HEK293 (cell line): ENCODE measurements at regions not wholly inside any gene's neighbourhood (a gene's known extent, or its start where the extent isn't known, plus 50 kb on each side); places are given as distances from the start of the nearest gene placed in this dataset.

ENCODE experiments used
- CTCF ChIA-PET: fragments of 350-600 bp; formaldehyde crosslinking; extraction: SDS; loops from one replicate; lab custom pipeline; 2021; ENCODE audit warnings: antibody characterized with exemption; lab: Yijun Ruan, JAX
- POLR2A ChIA-PET: fragments of 300-600 bp; formaldehyde crosslinking; extraction: SDS; loops from one replicate; lab custom pipeline; 2020; ENCODE audit warnings: antibody characterized with exemption, inconsistent platforms; lab: Yijun Ruan, JAX
- H3K27ac ChIP-seq: fragments of 200-500 bp; sonication (Bioruptor generic); 2 replicates; pipeline ENCODE4 v1.5.1; 2014; ENCODE audit warnings: low read depth, low read length, control low read depth, inconsistent platforms; ENCODE audit errors: extremely low read depth
- H3K36me3 ChIP-seq, 2 experiments: fragments of 200-500 bp in 1 of 2; sonication (Bioruptor generic) in 1 of 2; 1 replicate in 1 of 2; 2 replicates in 1 of 2; pipeline ENCODE4 v1.5.1; 2014 to 2017; ENCODE audit warnings: inconsistent platforms in 2 of 2, low read length in 2 of 2; ENCODE audit not compliant: control insufficient read depth in 2 of 2, insufficient read depth in 1 of 2
- H3K4me1 ChIP-seq: fragments of 200-500 bp; sonication (Bioruptor generic); 2 replicates; pipeline ENCODE4 v1.5.1; 2014; ENCODE audit warnings: mild to moderate bottlenecking, low read length, inconsistent platforms; ENCODE audit not compliant: control insufficient read depth, insufficient read depth
- H3K4me3 ChIP-seq: 2 replicates; pipeline ENCODE4 v1.5.1; 2011; ENCODE audit warnings: low read depth, mild to moderate bottlenecking, control low read depth, low read length, moderate library complexity
- H3K9me3 ChIP-seq: fragments of 200-500 bp; sonication (Bioruptor generic); 2 replicates; pipeline ENCODE4 v1.5.1; 2014; ENCODE audit warnings: low read depth, low read length, inconsistent platforms; ENCODE audit not compliant: control insufficient read depth, insufficient read depth
- ATF2 ChIP-seq: fragments of 450-650 bp; formaldehyde crosslinking; IDR thresholded peaks from 2 replicates; pipeline ENCODE4 v1.5.1; 2016; ENCODE audit warnings: missing biosample characterization, missing genetic modification characterization, low read depth
- BCL6B ChIP-seq: fragments of 450-650 bp; formaldehyde crosslinking; IDR thresholded peaks from 2 replicates; pipeline ENCODE4 v1.5.1; 2017; ENCODE audit warnings: missing biosample characterization, missing genetic modification characterization
- CTCF ChIP-seq: fragments of 450-650 bp; formaldehyde crosslinking; IDR thresholded peaks from 2 replicates; pipeline ENCODE4 v1.5.1; 2016; ENCODE audit warnings: missing biosample characterization, missing genetic modification characterization
- KLF17 ChIP-seq: fragments of 450-650 bp; formaldehyde crosslinking; IDR thresholded peaks from 2 replicates; pipeline ENCODE4 v1.5.1; 2016; ENCODE audit warnings: missing biosample characterization, missing genetic modification characterization
- SCRT2 ChIP-seq: fragments of 450-650 bp; formaldehyde crosslinking; IDR thresholded peaks from 2 replicates; pipeline ENCODE4 v1.5.1; 2016; ENCODE audit warnings: missing biosample characterization, missing genetic modification characterization
- ZBTB26 ChIP-seq: fragments of 450-650 bp; formaldehyde crosslinking; optimal IDR thresholded peaks from 2 replicates; pipeline ENCODE3; 2016; ENCODE audit warnings: missing biosample characterization, mild to moderate bottlenecking, missing genetic modification characterization
- ZBTB44 ChIP-seq: fragments of 450-650 bp; IDR thresholded peaks from 2 replicates; pipeline ENCODE4 v1.5.1; 2018; ENCODE audit warnings: missing biosample characterization, mild to moderate bottlenecking, missing genetic modification characterization
- ZEB2 ChIP-seq: fragments of 450-650 bp; formaldehyde crosslinking; IDR thresholded peaks from 2 replicates; pipeline ENCODE4 v1.5.1; 2016; ENCODE audit warnings: missing biosample characterization, missing genetic modification characterization
- ZFP37 ChIP-seq: fragments of 450-650 bp; formaldehyde crosslinking; IDR thresholded peaks from 2 replicates; pipeline ENCODE4 v1.5.1; 2016; ENCODE audit warnings: missing biosample characterization, missing genetic modification characterization
- ZNF114 ChIP-seq: fragments of 450-650 bp; formaldehyde crosslinking; IDR thresholded peaks from 2 replicates; pipeline ENCODE4 v1.5.0; 2017; ENCODE audit warnings: missing biosample characterization, missing genetic modification characterization
- ZNF121 ChIP-seq: fragments of 450-650 bp; formaldehyde crosslinking; IDR thresholded peaks from 2 replicates; pipeline ENCODE4 v1.5.1; 2016; ENCODE audit warnings: missing biosample characterization, missing genetic modification characterization
- ZNF23 ChIP-seq: fragments of 450-650 bp; formaldehyde crosslinking; IDR thresholded peaks from 2 replicates; pipeline ENCODE4 v1.5.1; 2016; ENCODE audit warnings: missing biosample characterization, missing genetic modification characterization, borderline replicate concordance
- ZNF366 ChIP-seq: fragments of 450-650 bp; formaldehyde crosslinking; conservative IDR thresholded peaks from 2 replicates; pipeline ENCODE4 v1.5.1; 2016; ENCODE audit warnings: missing biosample characterization, missing genetic modification characterization
- ZNF426 ChIP-seq: fragments of 450-650 bp; formaldehyde crosslinking; IDR thresholded peaks from 2 replicates; pipeline ENCODE4 v1.5.1; 2017; ENCODE audit warnings: missing biosample characterization, missing genetic modification characterization, mild to moderate bottlenecking, inconsistent platforms, moderate library complexity
- ZNF473 ChIP-seq: fragments of 450-650 bp; formaldehyde crosslinking; IDR thresholded peaks from 2 replicates; pipeline ENCODE4 v1.5.1; 2017; ENCODE audit warnings: missing biosample characterization, missing genetic modification characterization
- ZNF488 ChIP-seq: fragments of 450-650 bp; formaldehyde crosslinking; IDR thresholded peaks from 2 replicates; pipeline ENCODE4 v1.5.1; 2016; ENCODE audit warnings: missing biosample characterization, missing genetic modification characterization
- ZNF561 ChIP-seq: fragments of 450-650 bp; IDR thresholded peaks from 2 replicates; pipeline ENCODE4 v1.5.1; 2018; ENCODE audit warnings: missing biosample characterization, missing genetic modification characterization, borderline replicate concordance
- ZNF596 ChIP-seq: fragments of 450-650 bp; IDR thresholded peaks from 2 replicates; pipeline ENCODE4 v1.5.0; 2018; ENCODE audit warnings: missing biosample characterization, mild to moderate bottlenecking, missing genetic modification characterization, moderate library complexity
- ZNF707 ChIP-seq: fragments of 450-650 bp; formaldehyde crosslinking; IDR thresholded peaks from 2 replicates; pipeline ENCODE4 v1.5.1; 2016; ENCODE audit warnings: missing biosample characterization, missing genetic modification characterization
- ZNF76 ChIP-seq: fragments of 450-650 bp; formaldehyde crosslinking; IDR thresholded peaks from 2 replicates; pipeline ENCODE4; 2016; ENCODE audit warnings: low read depth, missing biosample characterization, missing genetic modification characterization, borderline replicate concordance
- ZSCAN4 ChIP-seq: fragments of 450-650 bp; formaldehyde crosslinking; IDR thresholded peaks from 2 replicates; pipeline ENCODE4 v1.5.1; 2017; ENCODE audit warnings: missing biosample characterization, missing genetic modification characterization

GRCh38 chr17:14826358-14826757 lies 438.8 kb downstream of the PMP22 start:
- TF ChIP-seq ZSCAN4 (tag by site-specific recombination): no peak
- ChIA-PET POLR2A (no interaction called here), CTCF (interaction anchor here (3.4 kb wide), 1 partner anchor 100 kb away, joined by 11 read pairs; no protein-coding TSS in a partner anchor)
- no peaks in the 10 kb centered on the region for H3K36me3 ChIP-seq
- no peaks in the 10 kb centered on the region for H3K9me3 ChIP-seq
- no peak overlapping the region for H3K27ac ChIP-seq
- H3K4me3 ChIP-seq: no peak overlapping the region
- H3K4me1 ChIP-seq: no peaks in the 10 kb centered on the region

GRCh38 chr17:14818469-14818868 lies 446.7 kb downstream of the PMP22 start:
- TF ChIP-seq ZNF488 (tag by site-specific recombination) (no peak), ZNF707 (tag by site-specific recombination) (no peak), ZNF561 (tag by site-specific recombination) (no peak), ZBTB26 (tag by site-specific recombination) (no peak), SCRT2 (tag by site-specific recombination) (no peak)
- CTCF ChIA-PET: no interaction called here
- POLR2A ChIA-PET: no interaction called here

GRCh38 chr17:14815079-14815478 lies 450.0 kb downstream of the PMP22 start:
- H3K4me3 ChIP-seq: no peak overlapping the region
- ChIA-PET POLR2A (no interaction called here), CTCF (interaction anchor here (0.5 to 2.1 kb wide), 4 partner anchors 9 to 343 kb away, joined by 3 to 15 read pairs (median 4); no protein-coding TSS in a partner anchor)
- TF ChIP-seq ZNF114 (tag by site-specific recombination) (no peak), ZEB2 (tag by site-specific recombination) (no peak), ZBTB44 (no peak), ZNF366 (no peak), ZNF121 (tag by site-specific recombination) (no peak), ZNF23 (tag by site-specific recombination) (no peak), ZNF76 (tag by site-specific recombination) (no peak), ZNF473 (tag by site-specific recombination) (no peak), CTCF (tag by site-specific recombination) (no peak), ZNF596 (tag by site-specific recombination) (no peak), KLF17 (tag by site-specific recombination) (no peak), BCL6B (tag by site-specific recombination) (no peak), ZFP37 (no peak), ATF2 (no peak), ZNF426 (tag by site-specific recombination) (no peak)

More at GRCh38 chr17:14818469-14818868, 446.7 kb downstream of the PMP22 start:
- Histone ChIP-seq H3K27ac (no peak overlapping the region), H3K9me3 (no peaks in the 10 kb centered on the region), H3K36me3 (no peaks in the 10 kb centered on the region), H3K4me3 (no peak overlapping the region), H3K4me1 (no peaks in the 10 kb centered on the region)

More at GRCh38 chr17:14815079-14815478, 450.0 kb downstream of the PMP22 start:
- Histone ChIP-seq H3K36me3 (no peaks in the 10 kb centered on the region), H3K9me3 (no peaks in the 10 kb centered on the region), H3K27ac (no peak overlapping the region), H3K4me1 (no peaks in the 10 kb centered on the region)
